DMS79 treated with DMSO at 0.1 percent for 48 hours (cell line): ENCODE measurements at regions not wholly inside any gene's neighbourhood (a gene's known extent, or its start where the extent isn't known, plus 50 kb on each side); places are given as distances from the start of the nearest gene placed in this dataset.
"Not testable (repeated sequence)": the region's sequence is repeated elsewhere in the genome, so short reads cannot be mapped to it uniquely, and the experiment has no call there.

Experiments
- DNase-seq: peaks from one replicate; lab custom pipeline; 2025; lab: John Stamatoyannopoulos, UW

DNA sequence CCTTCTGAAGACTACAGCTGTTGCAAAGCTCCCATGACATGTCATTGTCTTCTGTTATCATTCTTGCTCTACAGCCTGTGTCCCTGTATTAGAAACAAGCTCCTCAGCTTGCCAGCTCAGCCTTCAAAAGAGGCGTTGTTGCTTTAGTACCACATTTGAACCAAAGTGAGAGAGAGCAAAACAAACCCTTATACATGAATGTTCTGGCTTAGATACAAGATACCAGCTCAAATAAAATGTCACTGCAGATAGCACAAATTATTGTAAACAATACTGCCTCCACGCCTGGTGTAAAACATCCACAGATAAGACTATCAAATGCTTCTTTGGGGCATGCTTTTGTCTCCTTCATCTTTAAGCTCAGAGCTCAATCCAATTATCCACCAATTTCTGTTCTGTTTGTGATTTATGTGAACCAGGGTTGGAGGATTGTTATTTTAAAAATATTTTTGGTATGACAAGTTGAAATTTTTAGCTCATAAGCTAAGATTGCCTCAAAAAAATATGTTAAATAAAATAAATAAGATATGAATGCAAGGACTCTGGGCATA lies 403.6 kb upstream of the CDIN1 start:
- DNase-seq: no peak

GRCh38 chr15:36177590-36178302 lies 401.7 kb upstream of the CDIN1 start:
- peak; percentile 41 for DNase-seq

GRCh38 chr15:36178303-36178633 lies 401.2 kb upstream of the CDIN1 start:
- peak; percentile 18 for DNase-seq

DNA sequence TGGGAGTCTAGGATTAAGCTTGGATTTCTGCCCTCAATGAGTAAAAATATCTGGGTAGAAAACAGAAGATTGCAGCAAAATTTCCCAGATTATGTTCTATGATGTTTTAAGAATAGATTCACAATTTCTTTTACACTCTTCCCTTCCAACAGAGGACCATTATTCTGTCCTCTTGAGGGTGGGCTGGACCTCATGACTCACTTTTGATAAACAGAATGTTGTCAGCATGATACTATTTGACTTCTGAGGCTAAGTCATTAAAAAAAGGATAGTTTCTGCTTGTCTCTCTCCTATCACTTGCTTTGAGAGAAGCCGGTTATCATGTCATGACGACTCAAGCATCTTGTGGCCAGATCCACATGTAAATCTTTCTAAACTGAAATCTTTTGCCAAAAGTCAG lies 396.2 kb upstream of the CDIN1 start:
- DNase-seq: no peak

- no peak for DNase-seq
These were observed 394.0 kb upstream of the CDIN1 start for GRCh38 chr15:36185438-36185837.

GRCh38 chr15:36185845-36186244 lies 393.6 kb upstream of the CDIN1 start:
- no peak for DNase-seq

GRCh38 chr15:36186376-36186775 lies 393.1 kb upstream of the CDIN1 start:
- DNase-seq: no peak

GRCh38 chr15:36191459-36191858 lies 388.0 kb upstream of the CDIN1 start:
- no peak for DNase-seq

DNA sequence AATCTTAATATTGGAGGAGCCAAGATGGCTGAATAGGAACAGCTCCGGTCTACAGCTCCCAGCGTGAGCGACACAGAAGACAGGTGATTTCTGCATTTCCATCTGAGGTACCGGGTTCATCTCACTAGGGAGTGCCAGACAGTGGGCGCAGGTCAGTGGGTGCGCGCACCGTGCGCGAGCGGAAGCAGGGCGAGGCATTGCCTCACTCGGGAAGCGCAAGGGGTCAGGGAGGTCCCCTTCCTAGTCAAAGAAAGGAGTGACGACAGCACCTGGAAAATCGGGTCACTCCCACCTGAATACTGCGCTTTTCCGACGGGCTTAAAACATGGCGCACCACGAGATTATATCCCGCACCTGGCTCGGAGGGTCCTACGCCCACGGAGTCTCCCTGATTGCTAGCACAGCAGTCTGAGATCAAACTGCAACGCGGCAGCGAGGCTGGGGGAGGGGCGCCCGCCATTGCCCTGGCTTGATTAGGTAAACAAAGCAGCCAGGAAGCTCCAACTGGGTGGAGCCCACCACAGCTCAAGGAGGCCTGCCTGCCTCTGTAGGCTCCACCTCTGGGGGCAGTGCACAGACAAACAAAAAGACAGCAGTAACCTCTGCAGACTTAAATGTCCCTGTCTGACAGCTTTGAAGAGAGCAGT lies 383.9 kb upstream of the CDIN1 start:
- DNase-seq: not testable (repeated sequence)

- no peak for DNase-seq
These were observed 370.4 kb upstream of the CDIN1 start for GRCh38 chr15:36208868-36209582.

- no peak for DNase-seq
These were observed 369.0 kb upstream of the CDIN1 start for GRCh38 chr15:36210426-36210825.

DNA sequence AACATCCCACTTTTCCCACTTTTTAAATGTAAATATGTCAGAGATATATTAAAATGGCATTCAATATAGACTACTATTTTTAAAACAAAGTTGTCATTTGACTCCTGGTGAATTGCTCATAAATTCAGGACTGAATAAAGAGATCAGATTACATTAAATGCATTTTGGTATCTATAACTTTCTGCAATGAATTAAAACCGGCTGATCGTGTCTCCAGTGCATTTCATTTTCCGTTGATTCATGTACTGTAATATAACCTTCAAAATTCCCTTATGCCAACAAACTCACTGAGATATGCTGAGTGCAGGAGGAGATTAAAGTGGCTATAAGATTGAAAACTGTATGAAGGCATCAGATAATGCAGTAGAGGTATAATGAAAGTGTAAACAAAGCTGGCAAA lies 361.1 kb upstream of the CDIN1 start:
- no peak for DNase-seq

DNA sequence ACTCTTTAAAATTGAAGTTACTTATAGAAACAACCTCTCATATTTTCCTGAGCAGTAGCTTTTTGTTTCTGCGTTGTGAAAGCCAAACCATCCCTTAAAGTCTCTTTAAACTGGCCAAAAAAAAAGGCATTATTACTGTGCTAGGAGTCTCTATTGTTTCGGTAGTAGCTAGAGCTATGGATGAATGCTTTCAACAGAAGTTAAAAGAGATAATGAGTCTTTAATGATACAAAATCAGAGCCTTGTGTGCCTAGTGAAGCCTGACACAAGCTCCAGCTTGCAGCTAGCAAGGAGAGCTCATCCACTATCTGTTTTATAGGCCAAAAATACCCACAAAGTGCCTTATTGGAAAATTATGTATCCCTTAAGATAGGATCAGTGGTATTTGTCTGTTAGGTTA lies 360.4 kb upstream of the CDIN1 start:
- no peak for DNase-seq

DNA sequence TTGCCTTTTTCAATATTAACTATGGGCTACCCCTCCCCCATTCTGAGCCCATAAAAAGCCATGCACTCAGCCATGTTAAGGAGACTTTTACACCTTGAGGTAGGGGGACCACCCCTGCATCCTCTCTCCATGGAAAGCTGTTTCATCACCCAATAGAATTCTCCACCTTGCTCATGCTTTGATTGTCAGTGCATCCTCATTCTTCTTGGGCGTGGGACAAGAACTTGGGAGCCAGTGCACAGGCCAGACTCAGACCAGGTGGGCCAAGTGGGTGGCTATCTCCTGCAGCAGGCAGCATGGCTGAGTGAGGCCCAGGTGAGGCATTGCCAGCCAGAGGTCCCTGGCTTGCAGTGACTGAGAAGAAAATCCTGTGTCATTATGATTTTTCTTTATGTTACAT lies 357.4 kb upstream of the CDIN1 start:
- no peak for DNase-seq

- DNase-seq: no peak
These were observed 348.6 kb upstream of the CDIN1 start for GRCh38 chr15:36230776-36231175.

DNA sequence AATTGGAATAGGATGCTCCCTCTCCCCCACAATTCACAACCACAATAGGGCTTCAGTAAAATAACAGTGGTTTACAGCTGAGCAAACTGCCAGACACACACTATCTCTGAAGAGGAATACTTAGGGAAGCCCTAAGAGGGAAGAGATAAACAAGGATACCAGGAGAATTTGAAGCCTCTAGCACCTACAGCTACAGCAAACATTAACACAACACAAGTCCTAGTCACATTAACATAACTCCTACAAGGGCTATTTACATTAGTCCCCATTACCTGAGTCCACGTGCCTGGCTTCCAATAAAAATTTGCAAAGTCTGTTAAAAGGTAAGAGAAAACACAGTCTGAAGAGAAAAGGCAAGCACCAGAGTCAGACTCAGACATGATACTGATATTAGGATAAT lies 346.9 kb upstream of the CDIN1 start:
- DNase-seq: no peak

DNA sequence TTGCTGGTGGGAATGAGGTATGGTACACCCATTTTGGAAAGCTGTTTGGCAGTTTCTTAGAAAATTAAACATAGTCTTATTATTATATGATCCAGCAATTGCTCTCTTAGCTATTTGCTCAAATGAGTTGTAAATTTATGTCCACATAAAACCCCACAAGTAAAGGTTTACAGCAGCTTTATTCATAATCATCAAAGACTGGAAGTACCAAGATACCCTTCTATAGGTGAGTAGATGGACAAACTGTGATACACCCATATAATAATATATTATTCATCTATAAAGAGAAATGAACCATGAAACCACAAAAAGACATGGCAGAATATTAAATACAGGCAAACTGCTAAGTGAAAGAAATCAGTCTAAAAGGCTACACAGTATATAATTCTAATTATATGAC lies 344.7 kb upstream of the CDIN1 start:
- DNase-seq: no peak

DNA sequence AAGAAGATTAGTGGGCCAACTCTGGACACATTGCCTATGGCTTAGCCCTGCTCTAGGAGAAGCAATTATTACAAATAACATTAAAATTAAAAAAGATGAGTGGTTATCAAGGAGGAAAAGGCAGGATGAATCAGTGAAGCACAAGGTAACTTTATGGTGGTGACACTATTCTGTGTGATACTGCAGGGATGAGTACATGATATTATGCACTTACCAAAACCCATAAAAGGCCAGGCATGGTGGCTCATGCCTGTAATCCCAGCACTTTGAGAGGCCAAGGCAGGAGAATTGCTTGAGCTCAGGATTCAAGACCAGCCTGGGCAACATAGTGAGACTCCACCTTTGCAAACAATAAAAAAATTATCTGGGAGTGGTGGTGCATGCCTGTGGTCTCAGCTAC lies 344.3 kb upstream of the CDIN1 start:
- DNase-seq: no peak

DNA sequence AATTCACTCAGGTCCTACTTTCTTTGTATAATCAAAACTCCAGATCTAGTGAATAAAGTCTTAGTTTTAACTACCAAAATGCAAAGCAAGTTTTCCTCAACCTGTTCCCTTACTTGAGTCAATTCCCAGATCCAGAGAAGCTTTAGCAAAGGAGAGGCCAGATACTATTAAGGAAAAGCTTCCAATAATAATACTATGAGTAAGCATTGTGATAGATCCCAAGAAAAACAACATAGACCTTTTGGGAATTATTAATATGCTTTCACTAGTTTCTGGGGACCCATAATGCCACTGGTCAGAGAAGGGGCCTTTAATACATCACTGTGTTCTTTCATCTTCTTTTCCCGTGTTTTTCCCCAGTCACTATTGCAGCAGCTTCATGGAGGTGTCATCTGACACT lies 339.9 kb upstream of the CDIN1 start:
- no peak for DNase-seq

DNA sequence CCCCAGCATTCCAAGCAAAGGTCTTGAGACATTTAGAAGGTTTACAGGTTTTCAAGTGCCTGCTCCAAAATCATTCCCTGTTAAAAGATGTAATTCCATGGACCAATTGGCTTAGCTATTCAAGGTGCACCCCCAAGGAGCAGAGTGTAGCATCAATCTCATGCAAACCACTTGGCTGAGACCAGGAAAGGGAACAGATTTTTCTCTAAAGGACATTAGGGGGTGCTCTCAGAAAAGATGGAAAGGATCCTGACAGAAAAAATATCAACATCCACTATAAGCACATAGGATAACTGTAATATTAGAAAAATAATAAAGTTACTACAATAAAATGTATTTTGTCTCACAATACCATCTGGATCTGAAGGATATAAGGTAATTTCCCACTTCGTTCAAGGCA lies 328.0 kb upstream of the CDIN1 start:
- no peak for DNase-seq

GRCh38 chr15:36252146-36252711 lies 327.2 kb upstream of the CDIN1 start:
- no peak for DNase-seq

- DNase-seq: peak; percentile 15
These were observed 325.0 kb upstream of the CDIN1 start for GRCh38 chr15:36254426-36254825.

GRCh38 chr15:36256404-36256807 lies 323.0 kb upstream of the CDIN1 start:
- no peak for DNase-seq
